ENCODE measurements at regions not wholly inside any gene's neighbourhood (a gene's known extent, or its start where the extent isn't known, plus 50 kb on each side); places are given as distances from the start of the nearest gene placed in this dataset.

- Histone ChIP-seq H3K79me2 (ENCODE audit: control insufficient read depth, insufficient read depth, low read length) (no peaks in the 10 kb centered on the region), H3K9me3 (ENCODE audit: control extremely low read depth in 1 of 3, control insufficient read depth in 2 of 3, insufficient read depth in 1 of 3, low read length in 2 of 3) (peaks cover 3 to 13% (median 11%) of the 10 kb centered on the region in 3 donors), H2AFZ (ENCODE audit: insufficient read depth, low read depth, low read length, poor library complexity, severe bottlenecking) (no peak overlapping the region), H3K36me3 (replicated peaks in 1 of 2; ENCODE audit: control extremely low read depth in 1 of 2, control insufficient read depth in 1 of 2, extremely low read depth in 1 of 2, insufficient read depth in 2 of 2, low read length in 1 of 2) (no peaks in the 10 kb centered on the region), H4K20me1 (ENCODE audit: control insufficient read depth, insufficient read depth, low read length, poor library complexity, severe bottlenecking) (no peaks in the 10 kb centered on the region), H3K4me2 (replicated peaks; ENCODE audit: low read depth, low read length, poor library complexity, severe bottlenecking) (no peak overlapping the region), H3K27me3 (replicated peaks in 1 of 4; ENCODE audit: control extremely low read depth in 1 of 4, control insufficient read depth in 3 of 4, insufficient read depth in 4 of 4, low read length in 3 of 4) (peaks cover 1 to 31% (median 28%) of the 10 kb centered on the region in 4 experiments), H3K9ac (ENCODE audit: low read length) (no peak overlapping the region), H3K27ac (ENCODE audit: low read length in 2 of 2) (no peak overlapping the region), H3K4me3 (ENCODE audit: control extremely low read depth in 1 of 5, extremely low read depth in 1 of 5, insufficient read depth in 1 of 5, low read depth in 2 of 5, low read length in 4 of 5) (no peak overlapping the region), H3K4me1 (ENCODE audit: control insufficient read depth in 2 of 2, insufficient read depth in 2 of 2, low read length in 2 of 2) (peaks cover 2 to 7% of the 10 kb centered on the region in 2 donors)
- peaks cover under 1% of the 10 kb centered on the region for H3K4me1 Mint-ChIP-seq
- ChIA-PET POLR2A (no interaction called here), CTCF (no interaction called here)
- no peaks in the 10 kb centered on the region for H3K9me3 Mint-ChIP-seq (ENCODE audit: insufficient read depth)
- H3K4me3 Mint-ChIP-seq: no peak overlapping the region
- TF ChIP-seq CTCF (IDR thresholded peaks at IDR 0.05): no peak
- TF ChIP-seq EZH2 (IDR thresholded peaks at IDR 0.05; ENCODE audit: borderline replicate concordance, insufficient read depth, low read depth, low read length, poor library complexity, severe bottlenecking): no peak
- H3K27ac Mint-ChIP-seq: no peak overlapping the region
- DNase-seq: no peak
- no CpG with 5 or more reads among the region's 1 CpG for WGBS (ENCODE audit: insufficient coverage)
- intact Hi-C loops (cut with micrococcal nuclease): no loop called here
- ATAC-seq (ENCODE audit: low read depth): no peak
- H3K27me3 Mint-ChIP-seq: peaks cover 41% of the 10 kb centered on the region
These were observed 368.9 kb upstream of the TNP1 start for GRCh38 chr2:217228732-217229131.

- CTCF ChIA-PET: no interaction called here
- peaks cover 41% of the 10 kb centered on the region for H3K27me3 Mint-ChIP-seq
- no peak overlapping the region for H2AFZ ChIP-seq (ENCODE audit: insufficient read depth, low read depth, low read length, poor library complexity, severe bottlenecking)
- intact Hi-C loops (cut with micrococcal nuclease): no loop called here
- no peak overlapping the region for H3K27ac ChIP-seq (ENCODE audit: low read length in 2 of 2)
- peaks cover 1 to 31% (median 27%) of the 10 kb centered on the region in 4 experiments for H3K27me3 ChIP-seq (replicated peaks in 1 of 4; ENCODE audit: control extremely low read depth in 1 of 4, control insufficient read depth in 3 of 4, insufficient read depth in 4 of 4, low read length in 3 of 4)
- no peak for DNase-seq
- no peaks in the 10 kb centered on the region for H3K9me3 Mint-ChIP-seq (ENCODE audit: insufficient read depth)
- ATAC-seq (ENCODE audit: low read depth): no peak
- H3K4me3 ChIP-seq (ENCODE audit: control extremely low read depth in 1 of 5, extremely low read depth in 1 of 5, insufficient read depth in 1 of 5, low read depth in 2 of 5, low read length in 4 of 5): no peak overlapping the region
- H3K36me3 ChIP-seq (replicated peaks in 1 of 2; ENCODE audit: control extremely low read depth in 1 of 2, control insufficient read depth in 1 of 2, extremely low read depth in 1 of 2, insufficient read depth in 2 of 2, low read length in 1 of 2): no peaks in the 10 kb centered on the region
- TF ChIP-seq EZH2 (IDR thresholded peaks at IDR 0.05; ENCODE audit: borderline replicate concordance, insufficient read depth, low read depth, low read length, poor library complexity, severe bottlenecking) (no peak), CTCF (IDR thresholded peaks at IDR 0.05) (no peak)
- H3K4me1 ChIP-seq (ENCODE audit: control insufficient read depth in 2 of 2, insufficient read depth in 2 of 2, low read length in 2 of 2): peaks cover 12% of the 10 kb centered on the region in 2 donors
- H3K4me3 Mint-ChIP-seq: no peak overlapping the region
- H3K9ac ChIP-seq (ENCODE audit: low read length): no peak overlapping the region
- H3K4me2 ChIP-seq (replicated peaks; ENCODE audit: low read depth, low read length, poor library complexity, severe bottlenecking): no peak overlapping the region
- no peak overlapping the region for H3K27ac Mint-ChIP-seq
- no peaks in the 10 kb centered on the region for H4K20me1 ChIP-seq (ENCODE audit: control insufficient read depth, insufficient read depth, low read length, poor library complexity, severe bottlenecking)
- H3K79me2 ChIP-seq (ENCODE audit: control insufficient read depth, insufficient read depth, low read length): no peaks in the 10 kb centered on the region
- peaks cover 12 to 14% (median 14%) of the 10 kb centered on the region in 3 donors for H3K9me3 ChIP-seq (ENCODE audit: control extremely low read depth in 1 of 3, control insufficient read depth in 2 of 3, insufficient read depth in 1 of 3, low read length in 2 of 3)
- peaks cover 8% of the 10 kb centered on the region for H3K4me1 Mint-ChIP-seq
- no CpG with 5 or more reads among the region's 5 CpGs for WGBS (ENCODE audit: insufficient coverage)
- POLR2A ChIA-PET: no interaction called here
These were observed 367.9 kb upstream of the TNP1 start for GRCh38 chr2:217227794-217228193.
